Aorta (tissue), 5 donors: ENCODE measurements at regions not wholly inside any gene's neighbourhood (a gene's known extent, or its start where the extent isn't known, plus 50 kb on each side); places are given as distances from the start of the nearest gene placed in this dataset.

Experiments
- ATAC-seq: fragments of 200-7000 bp; cut with Tn5 transposase; one replicate; pipeline ENCODE4 v1.9.1; 2022; ENCODE audit warnings: moderate library complexity; ENCODE audit not compliant: low FRiP score
- DNase-seq, 2 donors: peaks; one replicate each; pipeline ENCODE4 v3.0.0-alpha.2; 2020
- H3K27ac ChIP-seq, 2 donors: one replicate each; pipeline ENCODE4 v1.5.1; 2013; ENCODE audit warnings: low read length in 2 of 2, mild to moderate bottlenecking in 2 of 2, moderate library complexity in 2 of 2, control low read depth in 1 of 2, inconsistent platforms in 1 of 2, low read depth in 1 of 2
- H3K27me3 ChIP-seq, 2 donors: one replicate each; pipeline ENCODE4 v1.6.1; 2013; ENCODE audit warnings: control low read depth in 1 of 2, low read length in 1 of 2, mild to moderate bottlenecking in 1 of 2, moderate library complexity in 1 of 2; ENCODE audit not compliant: insufficient read depth in 2 of 2, control insufficient read depth in 1 of 2
- H3K36me3 ChIP-seq, 2 donors: one replicate each; pipeline ENCODE4 v1.6.1; 2013; ENCODE audit warnings: control low read depth in 1 of 2, low read length in 1 of 2, mild to moderate bottlenecking in 1 of 2; ENCODE audit not compliant: insufficient read depth in 2 of 2, control insufficient read depth in 1 of 2
- H3K4me1 ChIP-seq, 2 donors: one replicate each; pipeline ENCODE4 v1.6.1; 2013; ENCODE audit warnings: low read length in 2 of 2, control low read depth in 1 of 2, mild to moderate bottlenecking in 1 of 2, moderate library complexity in 1 of 2; ENCODE audit not compliant: insufficient read depth in 2 of 2, control insufficient read depth in 1 of 2
- H3K4me3 ChIP-seq, 2 donors: one replicate each; pipeline ENCODE4 v1.5.1; 2013; ENCODE audit warnings: low read length in 2 of 2, control low read depth in 1 of 2, mild to moderate bottlenecking in 1 of 2
- H3K9me3 ChIP-seq: one replicate; pipeline ENCODE4 v1.6.1; 2013; ENCODE audit warnings: mild to moderate bottlenecking, low read length; ENCODE audit not compliant: control insufficient read depth
- WGBS, 2 donors: extraction: QIAGEN DNeasy Blood & Tissue Kit; methylation state at CpG; one replicate each; pipeline ENCODE4 v1.1.7; 2013; 5-methylcytosine and 5-hydroxymethylcytosine counted together
- intact Hi-C, 2 donors: fragments of 100-400 bp; cut with DNase I; formaldehyde crosslinking; loops; one replicate each; pipeline versions ENCODE4 v1.14.2 to v1.15.0; 2022
- donor health status: healthy with polysubstance abuse.
- donor health status: Bipolar disorder and iron deficiency.
- donor health status: DM: no; HTN: no; CAD: no.
- donor health status: DM: no; HTN: no; CAD: no.
- donor health status: DM: yes; HTN: yes; CAD: no.

DNA sequence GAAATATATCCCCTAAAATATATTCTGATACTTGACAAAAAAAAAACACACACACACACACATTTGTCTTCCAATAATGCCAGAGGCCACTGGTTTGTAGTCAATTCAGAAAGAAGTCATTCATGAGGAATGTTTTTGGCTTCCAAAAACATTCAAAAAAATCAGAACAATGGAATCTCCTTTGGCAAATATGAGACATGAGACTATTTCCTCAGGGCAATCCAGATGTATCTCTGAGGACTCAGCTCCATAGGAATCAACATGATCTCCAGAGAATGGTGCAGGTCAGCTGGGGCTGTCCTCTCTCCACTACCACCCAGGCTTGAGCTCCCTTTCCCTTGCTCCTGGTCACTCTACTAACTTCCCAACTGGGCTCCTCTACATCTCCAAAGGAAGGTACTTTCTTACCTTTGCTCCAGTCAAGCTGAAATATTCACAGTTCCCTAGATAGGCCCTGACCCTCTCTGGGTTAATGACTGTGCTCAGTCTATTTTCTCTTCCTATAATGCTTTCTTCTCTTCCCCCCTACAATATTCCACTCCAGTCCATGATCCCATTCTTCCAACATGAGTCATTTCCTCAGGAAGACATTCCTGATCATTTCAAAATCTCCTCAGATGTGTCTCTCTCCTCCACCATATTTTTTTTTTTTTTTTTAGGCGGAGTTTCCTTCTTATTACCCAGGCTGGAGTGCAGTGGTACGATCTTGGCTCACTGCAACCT is 145.3 kb downstream of the C1D start:
- Histone ChIP-seq H3K27me3 (no peaks in the 10 kb centered on the region), H3K4me1 (peaks cover 0 to 1% of the 10 kb centered on the region in 2 donors), H3K9me3 (no peaks in the 10 kb centered on the region), H3K4me3 (no peak overlapping the region), H3K27ac (peak overlapping the region; percentile 36 to 94), H3K36me3 (no peaks in the 10 kb centered on the region)
- 68 to 69% methylated on average over 2 of the region's 2 CpGs for WGBS, 2 donors
- ATAC-seq (peak; percentile 23), DNase-seq (no peak)
- intact Hi-C loops: loop anchor here (2.0 to 5.0 kb wide), 3 partner anchors 45 to 70 kb away; no protein-coding TSS in a partner anchor

DNA sequence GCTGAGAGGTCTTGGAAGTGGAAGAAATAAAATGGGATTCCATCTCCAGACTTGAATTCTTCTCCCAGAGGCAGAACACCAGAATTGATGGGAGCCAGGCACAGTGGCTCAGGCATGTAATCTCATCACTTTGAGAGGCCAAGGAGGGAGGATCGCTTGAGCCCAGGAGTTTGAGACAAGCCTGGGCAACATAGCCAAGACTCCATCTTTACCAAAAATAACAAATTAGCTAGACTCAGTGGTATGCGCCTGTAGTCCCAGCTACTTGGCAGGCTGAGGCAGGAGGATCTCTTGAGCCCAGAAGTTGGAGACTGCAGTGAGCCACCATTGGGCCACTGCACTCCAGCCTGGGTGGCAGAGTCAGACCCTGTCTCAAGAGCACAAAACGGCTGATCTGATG is 144.3 kb downstream of the C1D start:
- Histone ChIP-seq H3K4me3 (no peak overlapping the region), H3K27ac (peak overlapping the region in 1 of 2 donors; percentile 91), H3K9me3 (no peaks in the 10 kb centered on the region), H3K36me3 (no peaks in the 10 kb centered on the region), H3K27me3 (no peaks in the 10 kb centered on the region), H3K4me1 (peaks cover 0 to 1% of the 10 kb centered on the region in 2 donors)
- intact Hi-C loops: loop anchor here in 1 of 2 donors (5.0 kb wide), 2 partner anchors 46 to 71 kb away; no protein-coding TSS in a partner anchor
- ATAC-seq (peak; percentile 83), DNase-seq (peak; percentile 63 to 77)
- WGBS, 2 donors: 4 to 8% methylated on average over 3 of the region's 3 CpGs

DNA sequence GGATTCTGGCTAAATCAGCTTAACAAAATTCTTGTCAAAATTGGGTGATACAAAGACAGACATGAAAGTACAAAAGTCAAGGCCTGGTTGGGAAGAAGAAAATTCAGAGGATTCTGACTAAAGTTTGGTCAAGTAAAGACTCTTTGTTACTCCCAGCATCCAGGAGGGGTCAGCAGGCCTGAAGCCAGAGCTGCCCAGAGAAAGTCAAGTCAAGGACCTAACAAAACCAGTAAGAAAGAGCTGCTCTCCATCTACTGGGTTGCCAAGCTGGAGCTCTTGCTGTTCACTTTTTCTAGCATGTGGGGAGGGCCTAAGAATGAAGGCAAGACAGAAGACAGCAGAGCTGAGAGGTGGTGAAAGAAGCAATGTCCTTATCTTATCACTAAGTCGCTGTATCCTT is 143.3 kb downstream of the C1D start:
- Histone ChIP-seq H3K27ac (peak overlapping the region in 1 of 2 donors; percentile 14), H3K36me3 (no peaks in the 10 kb centered on the region), H3K4me3 (no peak overlapping the region), H3K4me1 (peaks cover 0 to 1% of the 10 kb centered on the region in 2 donors), H3K9me3 (no peaks in the 10 kb centered on the region), H3K27me3 (no peaks in the 10 kb centered on the region)
- WGBS, 2 donors: 75 to 80% methylated on average over 1 of the region's 1 CpG
- intact Hi-C loops: loop anchor here in 1 of 2 donors (5.0 kb wide), 2 partner anchors 47 to 72 kb away; no protein-coding TSS in a partner anchor
- no peak for ATAC-seq
- DNase-seq: no peak

DNA sequence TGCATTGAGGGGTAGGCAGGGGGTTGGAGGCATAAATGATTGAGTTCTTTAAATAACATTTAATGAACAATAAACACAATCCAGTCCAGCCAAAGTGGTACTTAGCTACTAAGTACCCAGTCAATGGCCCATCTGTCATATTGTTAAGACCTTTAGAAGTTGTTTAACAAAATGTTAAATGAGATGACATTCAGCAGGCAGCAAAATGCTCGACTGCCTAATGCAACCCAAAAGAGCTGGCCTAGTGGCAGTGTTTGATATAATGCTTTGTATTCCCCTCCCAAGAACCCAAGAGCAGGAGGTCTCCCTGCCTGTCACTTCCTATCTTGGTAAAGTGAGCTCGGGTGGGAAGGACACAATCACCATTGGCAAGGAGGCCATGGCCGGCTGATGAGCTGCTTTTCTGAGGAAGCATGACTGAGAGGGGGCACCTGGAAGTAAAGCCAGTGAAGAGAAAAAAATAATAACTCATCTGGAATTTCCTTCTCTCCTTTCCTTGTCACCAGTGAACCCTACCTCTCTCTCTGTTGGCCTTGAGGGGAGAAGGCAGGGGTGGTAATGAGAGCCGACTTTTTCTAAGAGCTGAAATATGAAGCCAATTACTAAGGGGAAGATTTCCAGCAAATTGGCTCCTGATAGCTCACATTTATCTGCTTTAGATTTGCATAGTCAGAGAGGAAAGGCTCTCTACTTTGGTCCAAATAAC is 140.6 kb downstream of the C1D start:
- intact Hi-C loops: no loop called here
- ATAC-seq: no peak
- Histone ChIP-seq H3K9me3 (no peaks in the 10 kb centered on the region), H3K27ac (no peak overlapping the region), H3K4me1 (peaks cover 0 to 1% of the 10 kb centered on the region in 2 donors), H3K27me3 (no peaks in the 10 kb centered on the region), H3K4me3 (no peak overlapping the region), H3K36me3 (no peaks in the 10 kb centered on the region)
- WGBS, 2 donors: 78 to 82% methylated on average over 4 of the region's 4 CpGs
- no peak for DNase-seq

DNA sequence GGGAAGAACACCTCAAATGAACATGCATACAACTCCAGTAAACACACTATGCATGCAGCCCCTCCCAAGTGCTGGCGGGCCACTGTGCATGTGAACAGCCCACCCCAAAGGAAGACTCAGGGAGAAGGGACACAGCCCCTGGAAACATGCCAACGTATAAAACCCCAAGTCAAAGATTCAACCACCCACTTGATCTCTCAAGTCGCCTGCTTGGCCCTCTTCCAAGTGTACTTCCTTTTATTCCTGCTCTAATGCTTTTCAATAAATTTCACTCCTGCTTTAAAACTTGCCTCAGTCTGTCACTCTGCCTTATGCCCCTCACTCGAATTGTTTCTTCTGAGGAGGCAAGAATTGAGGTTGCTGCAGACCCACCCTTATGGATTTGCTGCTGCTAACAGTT is 139.1 kb downstream of the C1D start:
- DNase-seq (no peak), ATAC-seq (no peak)
- Histone ChIP-seq H3K4me3 (no peak overlapping the region), H3K27ac (no peak overlapping the region), H3K9me3 (no peaks in the 10 kb centered on the region), H3K27me3 (no peaks in the 10 kb centered on the region), H3K4me1 (peaks cover 0 to 3% of the 10 kb centered on the region in 2 donors), H3K36me3 (no peaks in the 10 kb centered on the region)
- intact Hi-C loops: no loop called here
- WGBS, 2 donors: 45 to 47% methylated on average over 4 of the region's 4 CpGs

DNA sequence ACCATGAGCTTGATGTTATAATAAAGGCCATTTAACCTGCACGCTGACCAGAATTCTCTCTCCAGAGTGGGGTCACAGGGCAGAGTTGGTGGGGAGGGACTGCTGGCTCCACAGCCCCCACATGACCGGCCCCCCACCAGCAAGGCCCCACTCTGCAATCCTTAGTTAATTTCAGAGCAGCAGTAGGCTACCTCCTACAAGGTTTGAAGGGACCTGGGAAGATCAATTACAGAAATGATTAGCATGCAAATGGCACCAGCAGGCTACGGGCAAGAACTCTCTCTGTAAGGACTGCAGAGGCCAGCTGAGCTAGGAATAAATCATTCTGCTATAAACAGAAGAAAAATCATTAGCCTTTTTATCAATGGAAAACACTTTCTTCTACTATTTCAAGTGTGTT is 135.3 kb downstream of the C1D start:
- ATAC-seq (no peak), DNase-seq (no peak)
- 77% methylated on average over 3 of the region's 3 CpGs for WGBS, 2 donors
- intact Hi-C loops: no loop called here
- peaks cover 0 to 2% of the 10 kb centered on the region in 2 donors for H3K4me1 ChIP-seq
- H3K27ac ChIP-seq: no peak overlapping the region
- H3K9me3 ChIP-seq: no peaks in the 10 kb centered on the region
- no peaks in the 10 kb centered on the region for H3K36me3 ChIP-seq
- no peak overlapping the region for H3K4me3 ChIP-seq
- no peaks in the 10 kb centered on the region for H3K27me3 ChIP-seq

DNA sequence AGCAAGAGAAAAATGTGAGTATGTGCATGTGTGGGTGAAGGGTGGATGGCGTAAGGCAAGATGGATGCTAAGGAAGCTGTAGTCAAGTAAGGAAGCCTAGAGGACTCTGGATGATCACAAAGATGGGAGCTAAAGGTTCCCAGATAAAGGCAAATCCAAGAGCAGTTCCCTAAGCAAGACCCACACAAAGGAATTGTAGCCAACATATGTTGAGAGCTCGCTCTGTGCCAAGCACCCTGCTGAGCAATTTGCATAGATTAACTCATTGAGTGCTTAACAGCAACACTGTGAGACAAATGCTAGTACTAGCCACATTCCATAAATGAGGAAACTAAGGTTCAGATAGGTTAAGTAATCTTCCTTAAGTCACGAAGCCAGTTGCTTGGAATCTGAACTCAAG is 132.6 kb downstream of the C1D start:
- 83 to 90% methylated on average over 3 of the region's 3 CpGs for WGBS, 2 donors

DNA sequence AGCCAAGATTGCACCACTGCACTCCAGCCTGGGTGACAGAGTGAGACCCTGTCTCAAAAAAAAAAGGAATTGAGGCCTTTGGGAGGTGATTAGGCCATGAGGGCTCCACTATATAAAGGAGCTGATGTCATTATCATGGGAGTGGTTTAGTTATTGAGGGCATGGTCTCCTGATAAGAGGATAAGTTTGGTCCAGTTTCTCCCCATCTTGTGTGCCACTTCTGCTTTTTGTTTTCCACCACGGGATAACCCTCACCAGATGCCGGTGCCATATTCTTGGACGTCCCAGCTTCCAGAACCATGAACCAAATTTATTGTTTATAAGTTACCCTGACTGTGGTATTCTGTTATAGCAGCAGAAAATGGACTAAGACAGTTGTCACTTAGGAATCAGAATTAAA is 125.8 kb downstream of the C1D start:
- intact Hi-C loops: no loop called here
- Histone ChIP-seq H3K4me1 (no peaks in the 10 kb centered on the region), H3K27ac (peak overlapping the region in 1 of 2 donors; percentile 57), H3K27me3 (no peaks in the 10 kb centered on the region), H3K4me3 (no peak overlapping the region), H3K9me3 (peaks cover 1% of the 10 kb centered on the region), H3K36me3 (no peaks in the 10 kb centered on the region)
- DNase-seq (no peak), ATAC-seq (no peak)
- 95 to 98% methylated on average over 3 of the region's 3 CpGs for WGBS, 2 donors

More for the DNA sequence above, 132.6 kb downstream of the C1D start:
- H3K36me3 ChIP-seq: no peaks in the 10 kb centered on the region
- peaks cover 0 to 2% of the 10 kb centered on the region in 2 donors for H3K4me1 ChIP-seq
- DNase-seq (no peak), ATAC-seq (no peak)
- intact Hi-C loops: no loop called here
- peaks cover 1% of the 10 kb centered on the region for H3K9me3 ChIP-seq
- no peak overlapping the region for H3K27ac ChIP-seq
- no peaks in the 10 kb centered on the region for H3K27me3 ChIP-seq
- no peak overlapping the region for H3K4me3 ChIP-seq

DNA sequence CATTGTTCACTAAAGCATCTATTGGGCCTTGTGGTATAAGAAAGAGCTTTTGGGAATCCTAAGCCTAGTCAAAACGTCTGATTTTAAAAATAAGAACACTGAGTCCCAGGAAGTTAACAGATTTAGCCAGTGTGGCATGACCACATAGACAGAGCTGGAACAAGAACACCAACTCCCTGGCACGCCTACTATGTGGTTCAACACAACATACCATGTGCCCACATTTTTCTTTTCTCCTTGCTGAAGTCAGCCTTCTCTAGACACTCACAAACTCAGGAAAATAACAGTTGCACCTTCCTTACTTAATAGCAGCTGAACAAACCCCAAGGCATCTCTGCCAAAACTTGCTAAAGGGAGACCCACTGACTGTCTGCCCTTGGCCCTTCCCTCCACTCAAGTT is 124.8 kb downstream of the C1D start:
- Histone ChIP-seq H3K9me3 (peaks cover 1% of the 10 kb centered on the region), H3K27me3 (no peaks in the 10 kb centered on the region), H3K4me1 (no peaks in the 10 kb centered on the region), H3K36me3 (no peaks in the 10 kb centered on the region), H3K27ac (peak overlapping the region in 1 of 2 donors; percentile 65), H3K4me3 (no peak overlapping the region)
- WGBS, 2 donors: 7 to 26% methylated on average over 2 of the region's 2 CpGs
- intact Hi-C loops: no loop called here
- no peak for ATAC-seq
- no peak for DNase-seq
